ENCODE measurements at regions not wholly inside any gene's neighbourhood (a gene's known extent, or its start where the extent isn't known, plus 50 kb on each side); places are given as distances from the start of the nearest gene placed in this dataset.
A peak's percentile ranks its signal among the peaks of the same experiment; 100 is the strongest.
"Not testable (repeated sequence)": the region's sequence is repeated elsewhere in the genome, so short reads cannot be mapped to it uniquely, and the experiment has no call there.

GRCh38 chr4:156294577-156294976 is 340.9 kb upstream of the CTSO start:
- no peak for FAIRE-seq
- peak overlapping the region in 1 of 2 experiments; percentile 24; a peak in 1 of 6 replicates for H3K27ac ChIP-seq

GRCh38 chr4:156293657-156294297 is 340.1 kb upstream of the CTSO start:
- ChIA-PET POLR2A (no interaction called here), CTCF (no interaction called here)
- FAIRE-seq (no peak), DNase-seq (ENCODE audit: low read depth in 1 of 2, low spot score in 1 of 2) (peak in 1 of 2 experiments; percentile 30), ATAC-seq (0 out of 6 replicates have a peak, but pooled peaks of 1 of the 2 experiments have one; percentile 43)
- WGBS (ENCODE audit: missing lambda C conversion rate): 71% methylated on average over 1 of the region's 1 CpG
- TF ChIP-seq, protein P1, sequence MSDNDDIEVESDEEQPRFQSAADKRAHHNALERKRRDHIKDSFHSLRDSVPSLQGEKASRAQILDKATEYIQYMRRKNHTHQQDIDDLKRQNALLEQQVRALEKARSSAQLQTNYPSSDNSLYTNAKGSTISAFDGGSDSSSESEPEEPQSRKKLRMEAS (IDR thresholded peaks at IDR 0.05): no peak
- TF ChIP-seq FOSL2 (IDR thresholded peaks at IDR 0.05) (0 out of 2 replicates have a peak, but pooled peaks have one; percentile 13), FOSL2 (CRISPR knock-in tag; IDR thresholded peaks at IDR 0.05) (no peak; the same call in 1 of the 2 replicates)
- no peaks in the 10 kb centered on the region for H3K9me3 ChIP-seq
- peak overlapping the region; percentile 43; the same call in 2 of the 3 replicates for H3K4me2 ChIP-seq
- no peak overlapping the region for H3K27ac ChIP-seq
- peaks cover 36% of the 10 kb centered on the region; the same call in 2 of the 3 replicates for H3K4me1 ChIP-seq
- no peak overlapping the region; the same call in 2 of the 3 replicates for H3K4me3 ChIP-seq

More at GRCh38 chr4:156294577-156294976, 340.9 kb upstream of the CTSO start:
- Histone ChIP-seq H3K4me3 (no peak overlapping the region), H3K9me3 (no peaks in the 10 kb centered on the region), H3K4me2 (peak overlapping the region; percentile 43), H3K4me1 (peaks cover 36% of the 10 kb centered on the region; the same call in 2 of the 3 replicates)
- DNase-seq (ENCODE audit: low read depth in 1 of 2, low spot score in 1 of 2) (peak in 1 of 2 experiments; percentile 50), ATAC-seq (peak; percentile 70 to 76; a peak in 5 of 6 replicates)
- 14% methylated on average over 2 of the region's 2 CpGs for WGBS (ENCODE audit: missing lambda C conversion rate)
- CTCF ChIA-PET: interaction anchor here (1.0 kb wide), 1 partner anchor 303 kb away, joined by 3 read pairs; no protein-coding TSS in a partner anchor
- TF ChIP-seq BHLHE40 (IDR thresholded peaks at IDR 0.05; ENCODE audit: low read depth, low read length): no peak
- TF ChIP-seq USF2 (IDR thresholded peaks at IDR 0.05): no peak
- peak in 1 of 2 experiments; percentile 39; a peak in 1 of 5 replicates for TF ChIP-seq RAD21 (conservative IDR thresholded peaks at IDR 0.05 in 1 of 2, IDR thresholded peaks at IDR 0.05 in 1 of 2)
- no peak for TF ChIP-seq NPAS2 (CRISPR knock-in tag; IDR thresholded peaks at IDR 0.05; ENCODE audit: borderline replicate concordance)
- TF ChIP-seq, protein P2, sequence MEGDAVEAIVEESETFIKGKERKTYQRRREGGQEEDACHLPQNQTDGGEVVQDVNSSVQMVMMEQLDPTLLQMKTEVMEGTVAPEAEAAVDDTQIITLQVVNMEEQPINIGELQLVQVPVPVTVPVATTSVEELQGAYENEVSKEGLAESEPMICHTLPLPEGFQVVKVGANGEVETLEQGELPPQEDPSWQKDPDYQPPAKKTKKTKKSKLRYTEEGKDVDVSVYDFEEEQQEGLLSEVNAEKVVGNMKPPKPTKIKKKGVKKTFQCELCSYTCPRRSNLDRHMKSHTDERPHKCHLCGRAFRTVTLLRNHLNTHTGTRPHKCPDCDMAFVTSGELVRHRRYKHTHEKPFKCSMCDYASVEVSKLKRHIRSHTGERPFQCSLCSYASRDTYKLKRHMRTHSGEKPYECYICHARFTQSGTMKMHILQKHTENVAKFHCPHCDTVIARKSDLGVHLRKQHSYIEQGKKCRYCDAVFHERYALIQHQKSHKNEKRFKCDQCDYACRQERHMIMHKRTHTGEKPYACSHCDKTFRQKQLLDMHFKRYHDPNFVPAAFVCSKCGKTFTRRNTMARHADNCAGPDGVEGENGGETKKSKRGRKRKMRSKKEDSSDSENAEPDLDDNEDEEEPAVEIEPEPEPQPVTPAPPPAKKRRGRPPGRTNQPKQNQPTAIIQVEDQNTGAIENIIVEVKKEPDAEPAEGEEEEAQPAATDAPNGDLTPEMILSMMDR (IDR thresholded peaks at IDR 0.05): peak; percentile 28
- no peak for TF ChIP-seq FOSL2 (IDR thresholded peaks at IDR 0.05)
- no peak for TF ChIP-seq FOSL2 (CRISPR knock-in tag; IDR thresholded peaks at IDR 0.05)
- POLR2A ChIA-PET: no interaction called here

- no peaks in the 10 kb centered on the region for H3K9me3 ChIP-seq
- ChIA-PET CTCF (no interaction called here), POLR2A (no interaction called here)
- H3K4me1 ChIP-seq: peaks cover 36% of the 10 kb centered on the region; the same call in 2 of the 3 replicates
- peak overlapping the region; percentile 48 for H3K4me2 ChIP-seq
- no peak for FAIRE-seq
- no peak overlapping the region for H3K4me3 ChIP-seq
- DNase-seq (ENCODE audit: low read depth in 1 of 2, low spot score in 1 of 2): peak in 1 of 2 experiments; percentile 14
- peak; percentile 21; the same call in 1 of the 2 replicates for TF ChIP-seq GATA3 (IDR thresholded peaks at IDR 0.05; ENCODE audit: borderline replicate concordance)
- no peak for TF ChIP-seq HOXB5 (CRISPR knock-in tag; IDR thresholded peaks at IDR 0.05)
- WGBS (ENCODE audit: missing lambda C conversion rate): 0% methylated on average over 1 of the region's 1 CpG
- H3K27ac ChIP-seq: no peak overlapping the region
- ATAC-seq: peak in 1 of 2 experiments; percentile 62; a peak in 3 of 6 replicates
These were observed 337.7 kb upstream of the CTSO start for GRCh38 chr4:156291317-156291716.

DNA sequence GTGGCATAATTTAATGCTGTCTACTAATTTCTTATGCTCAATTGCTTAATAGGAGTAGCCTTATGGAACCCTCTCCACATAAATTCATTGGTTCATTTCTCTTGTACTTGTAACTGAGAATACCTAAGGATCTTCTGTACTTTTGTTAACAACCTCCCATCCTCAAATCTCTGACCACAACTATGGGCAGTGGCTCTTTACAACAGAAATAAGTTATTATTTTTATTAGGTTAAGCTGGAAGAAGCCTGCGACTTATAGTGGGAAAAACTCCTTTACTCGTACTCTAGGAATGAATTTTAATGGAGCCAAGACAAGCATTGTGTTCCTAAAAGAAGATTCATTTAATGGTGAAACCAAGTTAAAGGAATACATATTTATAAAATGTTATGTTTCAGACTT is 337.1 kb upstream of the CTSO start:
- FAIRE-seq (no peak), ATAC-seq (no peak), DNase-seq (ENCODE audit: low read depth in 1 of 2, low spot score in 1 of 2) (no peak)
- TF ChIP-seq ESRRA (IDR thresholded peaks at IDR 0.05; ENCODE audit: borderline replicate concordance, low read length): no peak
- TF ChIP-seq, protein P3, sequence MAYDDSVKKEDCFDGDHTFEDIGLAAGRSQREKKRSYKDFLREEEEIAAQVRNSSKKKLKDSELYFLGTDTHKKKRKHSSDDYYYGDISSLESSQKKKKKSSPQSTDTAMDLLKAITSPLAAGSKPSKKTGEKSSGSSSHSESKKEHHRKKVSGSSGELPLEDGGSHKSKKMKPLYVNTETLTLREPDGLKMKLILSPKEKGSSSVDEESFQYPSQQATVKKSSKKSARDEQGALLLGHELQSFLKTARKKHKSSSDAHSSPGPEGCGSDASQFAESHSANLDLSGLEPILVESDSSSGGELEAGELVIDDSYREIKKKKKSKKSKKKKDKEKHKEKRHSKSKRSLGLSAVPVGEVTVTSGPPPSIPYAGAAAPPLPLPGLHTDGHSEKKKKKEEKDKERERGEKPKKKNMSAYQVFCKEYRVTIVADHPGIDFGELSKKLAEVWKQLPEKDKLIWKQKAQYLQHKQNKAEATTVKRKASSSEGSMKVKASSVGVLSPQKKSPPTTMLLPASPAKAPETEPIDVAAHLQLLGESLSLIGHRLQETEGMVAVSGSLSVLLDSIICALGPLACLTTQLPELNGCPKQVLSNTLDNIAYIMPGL (CRISPR knock-in tag; IDR thresholded peaks at IDR 0.05; ENCODE audit: borderline replicate concordance): no peak
- TF ChIP-seq, protein P4, sequence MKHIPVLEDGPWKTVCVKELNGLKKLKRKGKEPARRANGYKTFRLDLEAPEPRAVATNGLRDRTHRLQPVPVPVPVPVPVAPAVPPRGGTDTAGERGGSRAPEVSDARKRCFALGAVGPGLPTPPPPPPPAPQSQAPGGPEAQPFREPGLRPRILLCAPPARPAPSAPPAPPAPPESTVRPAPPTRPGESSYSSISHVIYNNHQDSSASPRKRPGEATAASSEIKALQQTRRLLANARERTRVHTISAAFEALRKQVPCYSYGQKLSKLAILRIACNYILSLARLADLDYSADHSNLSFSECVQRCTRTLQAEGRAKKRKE (CRISPR knock-in tag; IDR thresholded peaks at IDR 0.05; ENCODE audit: low read depth): no peak
- H3K9me3 ChIP-seq: no peaks in the 10 kb centered on the region
- 26% methylated on average over 2 of the region's 2 CpGs for WGBS (ENCODE audit: missing lambda C conversion rate)
- ChIA-PET CTCF (no interaction called here), POLR2A (no interaction called here)
- H3K27ac ChIP-seq: no peak overlapping the region
- peaks cover 34% of the 10 kb centered on the region; the same call in 2 of the 3 replicates for H3K4me1 ChIP-seq
- H3K4me2 ChIP-seq: peak overlapping the region; percentile 48; the same call in 2 of the 3 replicates
- H3K4me3 ChIP-seq: no peak overlapping the region

GRCh38 chr4:156290026-156290425 is 336.4 kb upstream of the CTSO start:
- H3K4me3 ChIP-seq; ATAC-seq; DNase-seq (ENCODE audit: low read depth in 1 of 2, low spot score in 1 of 2); H3K27ac ChIP-seq; H3K9me3 ChIP-seq; CTCF ChIA-PET; POLR2A ChIA-PET; H3K4me2 ChIP-seq; FAIRE-seq: not testable (repeated sequence)
- H3K4me1 ChIP-seq: peaks cover 26% of the 10 kb centered on the region; the same call in 2 of the 3 replicates
- WGBS (ENCODE audit: missing lambda C conversion rate): 90% methylated on average over 14 of the region's 19 CpGs

All from A549 (cell line).